ENCODE measurements at regions not wholly inside any gene's neighbourhood (a gene's known extent, or its start where the extent isn't known, plus 50 kb on each side); places are given as distances from the start of the nearest gene placed in this dataset.

DNA sequence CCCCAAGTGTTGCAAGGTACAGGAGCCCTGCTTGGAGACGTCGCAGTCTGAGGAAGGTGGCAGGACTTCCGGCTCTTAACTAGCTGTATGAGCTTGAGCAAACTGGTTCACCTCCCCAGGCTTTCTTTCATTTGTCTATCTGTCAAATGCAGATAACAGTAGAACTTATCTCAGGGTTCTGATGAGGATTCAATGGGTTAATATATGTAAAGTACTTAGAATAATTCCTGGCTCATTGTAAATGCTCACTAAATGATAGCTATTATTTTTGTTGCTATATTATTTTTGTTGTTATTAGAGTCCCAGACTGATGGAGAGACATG lies 108.5 kb upstream of the IPO9 start:
- TF ChIP-seq GABPA (IDR thresholded peaks at IDR 0.05; ENCODE audit: low read depth) (no peak), POLR2AphosphoS5 (IDR thresholded peaks at IDR 0.05; ENCODE audit: low read depth) (no peak), REST (IDR thresholded peaks at IDR 0.05; ENCODE audit: insufficient replicate concordance, low read depth) (no peak)
- H3K27ac ChIP-seq (replicated peaks), result no peak overlapping the region
- DNase-seq (ENCODE audit: low read depth in 1 of 2, low spot score in 1 of 2), result no peak
- H3K4me3 ChIP-seq (replicated peaks; ENCODE audit: insufficient read depth, low read length), result no peak overlapping the region
- peaks cover 8% of the 10 kb centered on the region for H3K27me3 ChIP-seq (ENCODE audit: insufficient read depth, poor library complexity, severe bottlenecking)

- Histone ChIP-seq H3K27me3 (ENCODE audit: insufficient read depth, poor library complexity, severe bottlenecking) (peaks cover 8% of the 10 kb centered on the region), H3K27ac (replicated peaks) (no peak overlapping the region), H3K4me3 (replicated peaks; ENCODE audit: insufficient read depth, low read length) (no peak overlapping the region)
- TF ChIP-seq GABPA (IDR thresholded peaks at IDR 0.05; ENCODE audit: low read depth) (no peak), SPI1 (IDR thresholded peaks at IDR 0.05; ENCODE audit: borderline replicate concordance, low read depth) (no peak), REST (IDR thresholded peaks at IDR 0.05; ENCODE audit: insufficient replicate concordance, low read depth) (no peak), POLR2AphosphoS5 (IDR thresholded peaks at IDR 0.05; ENCODE audit: low read depth) (no peak), CTCF (IDR thresholded peaks at IDR 0.05; ENCODE audit: insufficient read depth, low read length) (no peak)
- DNase-seq (ENCODE audit: low read depth in 1 of 2, low spot score in 1 of 2), result no peak
These were observed 107.6 kb upstream of the IPO9 start for GRCh38 chr1:201721082-201722049.

DNA sequence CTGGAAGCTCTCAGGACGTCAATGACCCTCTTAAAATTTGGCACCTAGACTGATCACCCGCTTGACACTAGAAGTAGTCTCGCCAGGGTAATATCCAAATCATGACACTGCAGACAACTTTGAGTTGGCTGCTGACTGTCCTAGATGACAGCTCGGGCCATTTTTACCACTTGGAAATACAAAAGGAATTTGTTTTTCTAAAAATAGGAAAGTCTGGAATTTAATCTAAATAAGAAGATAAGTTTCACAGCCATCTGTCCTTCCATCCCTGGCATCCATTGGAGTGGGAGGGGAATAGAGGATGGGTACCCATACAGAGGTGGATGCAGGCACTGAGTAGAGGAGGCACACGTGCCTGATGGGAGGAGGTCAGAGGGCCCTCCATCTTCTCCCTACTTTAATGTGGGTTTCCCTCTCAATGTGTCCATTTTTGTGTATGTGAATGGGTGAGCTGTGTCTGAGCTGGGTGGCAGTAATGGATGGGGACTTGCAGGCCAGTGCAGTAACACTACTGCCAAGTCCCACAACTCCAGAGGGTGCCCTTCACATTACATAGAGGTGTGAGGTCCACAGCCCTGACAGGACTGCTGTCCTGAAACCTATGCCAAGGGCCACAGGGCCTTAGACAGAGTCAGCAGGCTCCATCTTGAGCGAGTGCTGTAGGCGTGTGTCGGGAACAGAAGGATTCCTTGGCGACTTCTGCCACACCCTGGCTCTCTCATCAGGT lies 104.8 kb upstream of the IPO9 start:
- H3K4me3 ChIP-seq (replicated peaks; ENCODE audit: insufficient read depth, low read length), result no peak overlapping the region
- no peak for DNase-seq (ENCODE audit: low read depth in 1 of 2, low spot score in 1 of 2)
- peaks cover 8% of the 10 kb centered on the region for H3K27me3 ChIP-seq (ENCODE audit: insufficient read depth, poor library complexity, severe bottlenecking)
- no peak overlapping the region for H3K27ac ChIP-seq (replicated peaks)
- TF ChIP-seq SPI1 (IDR thresholded peaks at IDR 0.05; ENCODE audit: borderline replicate concordance, low read depth), result no peak
- no peak for TF ChIP-seq POLR2AphosphoS5 (IDR thresholded peaks at IDR 0.05; ENCODE audit: low read depth)
- TF ChIP-seq REST (IDR thresholded peaks at IDR 0.05; ENCODE audit: insufficient replicate concordance, low read depth), result no peak
- TF ChIP-seq CTCF (IDR thresholded peaks at IDR 0.05; ENCODE audit: insufficient read depth, low read length), result no peak
- TF ChIP-seq GABPA (IDR thresholded peaks at IDR 0.05; ENCODE audit: low read depth), result no peak

Measured in HL-60 (cell line).